ENCODE measurements at regions not wholly inside any gene's neighbourhood (a gene's known extent, or its start where the extent isn't known, plus 50 kb on each side); places are given as distances from the start of the nearest gene placed in this dataset.

- no peak for DNase-seq
These were observed 57.1 kb upstream of the ATG10 start for GRCh38 chr5:81914696-81915095.

GRCh38 chr5:81912933-81913332 lies 58.9 kb upstream of the ATG10 start:
- no peak for DNase-seq

GRCh38 chr5:81909677-81910076 lies 62.1 kb upstream of the ATG10 start:
- DNase-seq = no peak

- no peak for DNase-seq
These were observed 63.1 kb upstream of the ATG10 start for GRCh38 chr5:81908771-81909170.

GRCh38 chr5:81908044-81908443 lies 63.8 kb upstream of the ATG10 start:
- DNase-seq = no peak

- DNase-seq = no peak
These were observed 64.7 kb upstream of the ATG10 start for GRCh38 chr5:81907012-81907635.

- no peak for DNase-seq
These were observed 65.7 kb upstream of the ATG10 start for GRCh38 chr5:81906086-81906485.

- no peak for DNase-seq
These were observed 67.0 kb upstream of the ATG10 start for GRCh38 chr5:81904861-81905260.

GRCh38 chr5:81904166-81904565 lies 67.7 kb upstream of the ATG10 start:
- DNase-seq = no peak

GRCh38 chr5:81901586-81901985 lies 70.2 kb upstream of the ATG10 start:
- DNase-seq = no peak

- DNase-seq = no peak
These were observed 72.7 kb upstream of the ATG10 start for GRCh38 chr5:81899123-81899522.

- no peak for DNase-seq
These were observed 73.4 kb upstream of the ATG10 start for GRCh38 chr5:81898403-81898802.

- no peak for DNase-seq
These were observed 75.1 kb upstream of the ATG10 start for GRCh38 chr5:81896764-81897163.

GRCh38 chr5:81895307-81895706 lies 76.5 kb upstream of the ATG10 start:
- DNase-seq = no peak

GRCh38 chr5:81893961-81894360 lies 77.9 kb upstream of the ATG10 start:
- no peak for DNase-seq

- DNase-seq = no peak
These were observed 87.0 kb upstream of the ATG10 start for GRCh38 chr5:81884871-81885270.

- DNase-seq = no peak
These were observed 88.5 kb upstream of the ATG10 start for GRCh38 chr5:81883371-81883770.

- DNase-seq = no peak
These were observed 90.2 kb upstream of the ATG10 start for GRCh38 chr5:81881595-81881994.

- DNase-seq = no peak
These were observed 91.9 kb upstream of the ATG10 start for GRCh38 chr5:81879936-81880335.

GRCh38 chr5:81878333-81878732 lies 93.5 kb upstream of the ATG10 start:
- DNase-seq = no peak

- no peak for DNase-seq
These were observed 104.8 kb upstream of the ATG10 start for GRCh38 chr5:81866994-81867393.

- no peak for DNase-seq
These were observed 109.9 kb upstream of the SSBP2 start for GRCh38 chr5:81860778-81861177.

- no peak for DNase-seq
These were observed 108.7 kb upstream of the SSBP2 start for GRCh38 chr5:81859624-81860023.

- peak; percentile 98 for DNase-seq
These were observed 106.3 kb upstream of the SSBP2 start for GRCh38 chr5:81856948-81857928.

All from NCI-H69 (cell line).